Lower leg skin (tissue), 3 donors: ENCODE measurements at regions not wholly inside any gene's neighbourhood (a gene's known extent, or its start where the extent isn't known, plus 50 kb on each side); places are given as distances from the start of the nearest gene placed in this dataset.

Source experiments
- CTCF ChIP-seq, 3 donors: fragments of 450-650 bp; IDR thresholded peaks; one replicate each; pipeline ENCODE4 v1.5.1; 2016; ENCODE audit warnings: antibody characterized with exemption in 3 of 3, mild to moderate bottlenecking in 3 of 3, moderate library complexity in 2 of 3
- POLR2A ChIP-seq, 2 donors: fragments of 450-650 bp; IDR thresholded peaks; one replicate each; pipeline ENCODE4 v1.6.1; 2016 to 2017; ENCODE audit warnings: antibody characterized with exemption in 2 of 2, mild to moderate bottlenecking in 1 of 2, moderate library complexity in 1 of 2

GRCh38 chr9:126164796-126165525 is 161.7 kb upstream of the MVB12B start:
- no peak for TF ChIP-seq CTCF (IDR thresholded peaks at IDR 0.05)
- no peak for TF ChIP-seq POLR2A (IDR thresholded peaks at IDR 0.05)
